Thoracic aorta (tissue), 2 donors: ENCODE measurements at regions not wholly inside any gene's neighbourhood (a gene's known extent, or its start where the extent isn't known, plus 50 kb on each side); places are given as distances from the start of the nearest gene placed in this dataset.

ENCODE experiments used
- ATAC-seq: fragments of 150-250 bp; one replicate; pipeline ENCODE4 v1.8.0; 2017; ENCODE audit warnings: low read depth; ENCODE audit not compliant: insufficient number of reproducible peaks, low FRiP score
- DNase-seq: peaks from one replicate; pipeline ENCODE4 v3.0.0-alpha.2; 2020; ENCODE audit warnings: low spot score
- H3K27ac ChIP-seq, 2 donors: fragments of 200-600 bp; sonication (generic); 1 replicate in 1 of 2; 2 replicates in 1 of 2; pipeline ENCODE4 v1.5.1; 2016; ENCODE audit warnings: mild to moderate bottlenecking in 2 of 2, moderate library complexity in 2 of 2
- H3K27me3 ChIP-seq: fragments of 200-600 bp; sonication (generic); replicated peaks from 2 replicates; pipeline ENCODE4 v1.6.0; 2016; ENCODE audit warnings: mild to moderate bottlenecking; ENCODE audit not compliant: insufficient read depth
- H3K36me3 ChIP-seq: fragments of 200-600 bp; sonication (generic); one replicate; pipeline ENCODE4 v1.5.1; 2016
- H3K4me1 ChIP-seq, 2 donors: fragments of 200-600 bp; sonication (generic); 1 replicate in 1 of 2; 2 replicates in 1 of 2; pipeline versions ENCODE4 v1.5.1 to v1.6.0; 2016; ENCODE audit warnings: low read depth in 2 of 2, mild to moderate bottlenecking in 1 of 2; ENCODE audit not compliant: control insufficient read depth in 1 of 2
- H3K4me3 ChIP-seq: fragments of 200-600 bp; sonication (generic); 2 replicates; pipeline ENCODE4 v1.5.1; 2016; ENCODE audit warnings: mild to moderate bottlenecking
- H3K9me3 ChIP-seq: fragments of 200-600 bp; sonication (generic); 2 replicates; pipeline ENCODE4 v1.5.1; 2016
- TF ChIP-seq, protein P1 (sequence below): fragments of 200-600 bp; sonication (generic); IDR thresholded peaks from one replicate; pipeline ENCODE4 v1.5.1; 2019; ENCODE audit warnings: antibody characterized with exemption

- Histone ChIP-seq H3K4me3 (peak overlapping the region; percentile 56), H3K9me3 (no peaks in the 10 kb centered on the region), H3K36me3 (no peaks in the 10 kb centered on the region), H3K4me1 (peaks cover 13 to 32% of the 10 kb centered on the region in 2 donors), H3K27me3 (no peaks in the 10 kb centered on the region), H3K27ac (peak overlapping the region in 1 of 2 donors; percentile 35)
- ATAC-seq (no peak), DNase-seq (no peak)
- TF ChIP-seq, protein P1, sequence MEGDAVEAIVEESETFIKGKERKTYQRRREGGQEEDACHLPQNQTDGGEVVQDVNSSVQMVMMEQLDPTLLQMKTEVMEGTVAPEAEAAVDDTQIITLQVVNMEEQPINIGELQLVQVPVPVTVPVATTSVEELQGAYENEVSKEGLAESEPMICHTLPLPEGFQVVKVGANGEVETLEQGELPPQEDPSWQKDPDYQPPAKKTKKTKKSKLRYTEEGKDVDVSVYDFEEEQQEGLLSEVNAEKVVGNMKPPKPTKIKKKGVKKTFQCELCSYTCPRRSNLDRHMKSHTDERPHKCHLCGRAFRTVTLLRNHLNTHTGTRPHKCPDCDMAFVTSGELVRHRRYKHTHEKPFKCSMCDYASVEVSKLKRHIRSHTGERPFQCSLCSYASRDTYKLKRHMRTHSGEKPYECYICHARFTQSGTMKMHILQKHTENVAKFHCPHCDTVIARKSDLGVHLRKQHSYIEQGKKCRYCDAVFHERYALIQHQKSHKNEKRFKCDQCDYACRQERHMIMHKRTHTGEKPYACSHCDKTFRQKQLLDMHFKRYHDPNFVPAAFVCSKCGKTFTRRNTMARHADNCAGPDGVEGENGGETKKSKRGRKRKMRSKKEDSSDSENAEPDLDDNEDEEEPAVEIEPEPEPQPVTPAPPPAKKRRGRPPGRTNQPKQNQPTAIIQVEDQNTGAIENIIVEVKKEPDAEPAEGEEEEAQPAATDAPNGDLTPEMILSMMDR = no peak
Observed at GRCh38 chr17:27380551-27380950, 75.7 kb upstream of the KSR1 start.

DNA sequence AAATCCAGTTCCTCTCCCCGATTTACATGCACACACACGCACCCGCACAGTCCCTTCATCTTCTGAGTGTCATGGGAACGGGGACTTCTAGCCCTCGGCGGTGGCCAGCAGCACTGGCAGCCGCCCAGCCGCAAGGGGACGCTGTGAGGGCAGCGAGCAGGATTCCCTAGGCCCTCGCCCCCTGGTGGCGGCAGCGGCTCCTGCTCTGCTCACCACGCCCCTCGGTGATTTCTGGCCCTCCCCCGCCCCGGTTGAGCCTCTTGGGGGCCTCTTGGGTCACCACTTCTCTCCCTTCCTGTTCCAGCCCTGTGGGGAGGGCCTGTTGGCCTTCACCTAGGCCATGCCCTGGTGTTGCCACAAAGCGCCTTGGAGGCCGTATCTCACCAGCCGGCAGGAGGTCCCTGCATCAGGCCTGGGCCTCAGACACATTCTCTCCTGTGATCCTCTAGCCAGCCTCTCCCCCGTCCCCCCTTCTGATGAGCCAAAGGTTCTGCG is 75.2 kb upstream of the KSR1 start:
- Histone ChIP-seq H3K4me1 (peaks cover 13 to 32% of the 10 kb centered on the region in 2 donors), H3K27me3 (no peaks in the 10 kb centered on the region), H3K9me3 (no peaks in the 10 kb centered on the region), H3K36me3 (no peaks in the 10 kb centered on the region), H3K4me3 (no peak overlapping the region), H3K27ac (no peak overlapping the region)
- TF ChIP-seq, protein P1 = peak; percentile 79
- ATAC-seq (no peak), DNase-seq (no peak)

GRCh38 chr17:27382025-27382424 is 74.2 kb upstream of the KSR1 start:
- ATAC-seq (no peak), DNase-seq (no peak)
- peaks cover 13 to 32% of the 10 kb centered on the region in 2 donors for H3K4me1 ChIP-seq

GRCh38 chr17:27384261-27384701 is 72.0 kb upstream of the KSR1 start:
- peak; percentile 69 for DNase-seq
- Histone ChIP-seq H3K4me1 (peaks cover 13 to 32% of the 10 kb centered on the region in 2 donors), H3K36me3 (no peaks in the 10 kb centered on the region), H3K4me3 (peak overlapping the region; percentile 8), H3K27ac (peak overlapping the region; percentile 56 to 59), H3K9me3 (no peaks in the 10 kb centered on the region), H3K27me3 (no peaks in the 10 kb centered on the region)
- TF ChIP-seq, protein P1 = no peak
- ATAC-seq = peak; percentile 82

More at GRCh38 chr17:27382025-27382424, 74.2 kb upstream of the KSR1 start:
- TF ChIP-seq, protein P1 = no peak
- Histone ChIP-seq H3K27ac (no peak overlapping the region), H3K9me3 (no peaks in the 10 kb centered on the region), H3K4me3 (no peak overlapping the region), H3K27me3 (no peaks in the 10 kb centered on the region), H3K36me3 (no peaks in the 10 kb centered on the region)

DNA sequence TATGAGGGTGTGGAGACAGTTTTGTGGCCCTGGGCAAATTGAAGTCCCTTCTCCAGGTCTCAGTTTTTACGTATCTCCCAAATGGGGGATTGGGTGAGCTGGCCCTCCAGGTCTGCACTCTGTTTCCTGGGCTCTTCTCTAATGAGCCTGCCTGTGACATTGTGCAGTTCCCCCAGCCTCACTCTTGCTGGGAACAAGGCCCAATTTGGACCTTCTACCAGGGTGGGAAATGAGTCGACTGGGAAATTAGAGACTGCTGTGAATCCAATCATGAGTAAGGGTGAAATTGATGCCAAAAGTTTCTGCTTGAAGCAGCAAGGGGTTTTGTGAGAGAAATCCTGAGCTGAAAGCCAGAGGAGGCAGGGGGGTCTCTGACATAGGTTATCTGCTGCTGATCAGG is 71.5 kb upstream of the KSR1 start:
- TF ChIP-seq, protein P1 = no peak
- no peaks in the 10 kb centered on the region for H3K36me3 ChIP-seq

More for the DNA sequence above, 71.5 kb upstream of the KSR1 start:
- no peak for DNase-seq
- Histone ChIP-seq H3K27me3 (no peaks in the 10 kb centered on the region), H3K4me3 (no peak overlapping the region), H3K9me3 (no peaks in the 10 kb centered on the region), H3K27ac (peak overlapping the region; percentile 56 to 59), H3K4me1 (peaks cover 13 to 32% of the 10 kb centered on the region in 2 donors)
- no peak for ATAC-seq
